NCI-H226 (cell line): ENCODE measurements at regions not wholly inside any gene's neighbourhood (a gene's known extent, or its start where the extent isn't known, plus 50 kb on each side); places are given as distances from the start of the nearest gene placed in this dataset.
A peak's percentile ranks its signal among the peaks of the same experiment; 100 is the strongest.

Source experiments
- DNase-seq: peaks from one replicate; pipeline ENCODE4 v3.0.0-alpha.2; 2015

- DNase-seq: peak; percentile 18
These were observed 531.1 kb downstream of the ANXA1 start for GRCh38 chr9:73682789-73683188.

GRCh38 chr9:73683862-73684591 lies 532.4 kb downstream of the ANXA1 start:
- DNase-seq: peak; percentile 71

- DNase-seq: peak; percentile 99
These were observed 532.9 kb downstream of the ANXA1 start for GRCh38 chr9:73684601-73685000.

GRCh38 chr9:73685786-73686185 lies 534.1 kb downstream of the ANXA1 start:
- DNase-seq: no peak

- no peak for DNase-seq
These were observed 537.6 kb downstream of the ANXA1 start for GRCh38 chr9:73689051-73689870.

- DNase-seq: no peak
These were observed 549.9 kb downstream of the ANXA1 start for GRCh38 chr9:73701415-73702057.

GRCh38 chr9:73714294-73714693 lies 562.6 kb downstream of the ANXA1 start:
- DNase-seq: peak; percentile 28

GRCh38 chr9:73715591-73715990 lies 563.9 kb downstream of the ANXA1 start:
- DNase-seq: no peak

- DNase-seq: peak; percentile 12
These were observed 568.0 kb downstream of the ANXA1 start for GRCh38 chr9:73719660-73720059.

GRCh38 chr9:73720601-73721000 lies 568.9 kb downstream of the ANXA1 start:
- no peak for DNase-seq

- no peak for DNase-seq
These were observed 584.6 kb downstream of the ANXA1 start for GRCh38 chr9:73736270-73736669.

- no peak for DNase-seq
These were observed 587.3 kb downstream of the ANXA1 start for GRCh38 chr9:73738741-73739530.

- no peak for DNase-seq
These were observed 589.7 kb downstream of the ANXA1 start for GRCh38 chr9:73741316-73741715.

- DNase-seq: no peak
These were observed 590.7 kb downstream of the ANXA1 start for GRCh38 chr9:73742412-73742811.

- DNase-seq: peak; percentile 20
These were observed 592.2 kb downstream of the ANXA1 start for GRCh38 chr9:73743826-73744225.

- no peak for DNase-seq
These were observed 593.9 kb downstream of the ANXA1 start for GRCh38 chr9:73745598-73745997.

- DNase-seq: peak; percentile 37
These were observed 601.5 kb downstream of the ANXA1 start for GRCh38 chr9:73753171-73753570.

- DNase-seq: no peak
These were observed 610.2 kb downstream of the ANXA1 start for GRCh38 chr9:73761905-73762304.

GRCh38 chr9:73773896-73774295 lies 622.2 kb downstream of the ANXA1 start:
- peak; percentile 20 for DNase-seq

- peak; percentile 19 for DNase-seq
These were observed 624.1 kb downstream of the ANXA1 start for GRCh38 chr9:73775757-73776156.

- DNase-seq: peak; percentile 90
These were observed 629.3 kb downstream of the ANXA1 start for GRCh38 chr9:73780916-73781315.

GRCh38 chr9:73782166-73782565 lies 630.5 kb downstream of the ANXA1 start:
- DNase-seq: no peak

GRCh38 chr9:73799446-73799845 lies 647.8 kb downstream of the ANXA1 start:
- no peak for DNase-seq
